Prostate gland (tissue), 2 donors: ENCODE measurements at regions not wholly inside any gene's neighbourhood (a gene's known extent, or its start where the extent isn't known, plus 50 kb on each side); places are given as distances from the start of the nearest gene placed in this dataset.

Experiments used
- DNase-seq: peaks from one replicate; pipeline ENCODE4 v3.0.0-alpha.2; 2019; ENCODE audit warnings: low spot score
- H3K27ac ChIP-seq, 2 donors: fragments of 200-600 bp; sonication (generic); 2 replicates each; pipeline ENCODE4 v1.5.1; 2017 to 2019
- H3K27me3 ChIP-seq: fragments of 200-600 bp; sonication (generic); replicated peaks from 2 replicates; pipeline ENCODE4 v1.5.1; 2019; ENCODE audit not compliant: insufficient read depth
- H3K36me3 ChIP-seq, 2 donors: fragments of 200-600 bp; sonication (generic); 1 replicate in 1 of 2; 2 replicates in 1 of 2; pipeline versions ENCODE4 v1.5.1 to v1.8.1; 2017 to 2019
- H3K4me1 ChIP-seq: fragments of 200-600 bp; sonication (generic); replicated peaks from 2 replicates; pipeline ENCODE4 v1.5.1; 2019
- H3K4me3 ChIP-seq, 2 donors: fragments of 200-600 bp; sonication (generic); 2 replicates each; pipeline ENCODE4 v1.5.1; 2017 to 2019
- H3K9me3 ChIP-seq: fragments of 200-600 bp; sonication (generic); 2 replicates; pipeline ENCODE4 v1.5.1; 2017
- CTCF ChIP-seq, 4 experiments: fragments of 200-600 bp in 2 of 4; fragments of 450-650 bp in 2 of 4; sonication (generic) in 2 of 4; IDR thresholded peaks; 1 replicate in 3 of 4; 2 replicates in 1 of 4; pipeline ENCODE4 v1.5.1; 2016 to 2019; ENCODE audit warnings: antibody characterized with exemption in 4 of 4, mild to moderate bottlenecking in 2 of 4, moderate library complexity in 2 of 4
- POLR2A ChIP-seq: fragments of 450-650 bp; IDR thresholded peaks from one replicate; pipeline ENCODE4 v1.6.1; 2016; ENCODE audit warnings: antibody characterized with exemption, mild to moderate bottlenecking
- POLR2AphosphoS5 ChIP-seq: sonication (generic); formaldehyde crosslinking; IDR thresholded peaks from one replicate; pipeline ENCODE4 v1.6.1; 2017; ENCODE audit warnings: antibody characterized with exemption
- WGBS: methylation state at CpG from one replicate; pipeline ENCODE4 v1.1.5; 2018; 5-methylcytosine and 5-hydroxymethylcytosine counted together
- intact Hi-C: fragments of 100-400 bp; cut with DNase I; formaldehyde crosslinking; loops from one replicate; pipeline ENCODE4 v1.14.2; 2022

GRCh38 chr12:116343331-116343884 lies 65.9 kb upstream of the MED13L start:
- Histone ChIP-seq H3K27me3 (no peaks in the 10 kb centered on the region), H3K4me3 (no peak overlapping the region), H3K27ac (no peak overlapping the region), H3K36me3 (no peaks in the 10 kb centered on the region), H3K4me1 (no peaks in the 10 kb centered on the region), H3K9me3 (no peaks in the 10 kb centered on the region)
- DNase-seq, result no peak
- intact Hi-C loops, result no loop called here
- 94% methylated on average over 1 of the region's 1 CpG for WGBS
- TF ChIP-seq POLR2AphosphoS5, result no peak
- TF ChIP-seq POLR2A, result no peak
- TF ChIP-seq CTCF (IDR thresholded peaks at IDR 0.05), result no peak

- intact Hi-C loops, result no loop called here
- 20% methylated on average over 6 of the region's 6 CpGs for WGBS
Measured at GRCh38 chr12:116346222-116346621, 68.7 kb upstream of the MED13L start.

GRCh38 chr12:116346741-116347140 lies 69.2 kb upstream of the MED13L start:
- TF ChIP-seq CTCF (IDR thresholded peaks at IDR 0.05) (no peak), POLR2A (no peak), POLR2AphosphoS5 (no peak)
- Histone ChIP-seq H3K27ac (no peak overlapping the region), H3K9me3 (no peaks in the 10 kb centered on the region), H3K4me1 (no peaks in the 10 kb centered on the region), H3K27me3 (no peaks in the 10 kb centered on the region), H3K36me3 (no peaks in the 10 kb centered on the region), H3K4me3 (no peak overlapping the region)
- DNase-seq, result no peak
- WGBS, result 18% methylated on average over 4 of the region's 4 CpGs
- intact Hi-C loops, result no loop called here

More at GRCh38 chr12:116346222-116346621, 68.7 kb upstream of the MED13L start:
- TF ChIP-seq CTCF (IDR thresholded peaks at IDR 0.05) (no peak), POLR2A (no peak), POLR2AphosphoS5 (no peak)
- DNase-seq, result no peak
- Histone ChIP-seq H3K9me3 (no peaks in the 10 kb centered on the region), H3K36me3 (no peaks in the 10 kb centered on the region), H3K4me3 (no peak overlapping the region), H3K27ac (no peak overlapping the region), H3K4me1 (no peaks in the 10 kb centered on the region), H3K27me3 (no peaks in the 10 kb centered on the region)

GRCh38 chr12:116347265-116347664 lies 69.8 kb upstream of the MED13L start:
- no peak overlapping the region for H3K27ac ChIP-seq
- intact Hi-C loops, result no loop called here
- 98% methylated on average over 1 of the region's 1 CpG for WGBS
- H3K9me3 ChIP-seq, result no peaks in the 10 kb centered on the region
- H3K4me3 ChIP-seq, result no peak overlapping the region
- H3K27me3 ChIP-seq, result no peaks in the 10 kb centered on the region
- H3K4me1 ChIP-seq, result no peaks in the 10 kb centered on the region
- TF ChIP-seq POLR2AphosphoS5 (no peak), POLR2A (no peak), CTCF (IDR thresholded peaks at IDR 0.05) (no peak)
- no peak for DNase-seq
- no peaks in the 10 kb centered on the region for H3K36me3 ChIP-seq

- no peaks in the 10 kb centered on the region for H3K9me3 ChIP-seq
- H3K27me3 ChIP-seq, result no peaks in the 10 kb centered on the region
- TF ChIP-seq POLR2A, result no peak
- TF ChIP-seq POLR2AphosphoS5, result no peak
- TF ChIP-seq CTCF (IDR thresholded peaks at IDR 0.05), result no peak
- no peak overlapping the region for H3K4me3 ChIP-seq
- WGBS, result 85% methylated on average over 4 of the region's 4 CpGs
- H3K27ac ChIP-seq, result no peak overlapping the region
- no peak for DNase-seq
- no peaks in the 10 kb centered on the region for H3K4me1 ChIP-seq
- intact Hi-C loops, result no loop called here
- H3K36me3 ChIP-seq, result no peaks in the 10 kb centered on the region
Measured at GRCh38 chr12:116352315-116352835, 74.9 kb upstream of the MED13L start.
